HepG2 (cell line): ENCODE measurements at regions not wholly inside any gene's neighbourhood (a gene's known extent, or its start where the extent isn't known, plus 50 kb on each side); places are given as distances from the start of the nearest gene placed in this dataset.

ENCODE experiments used
- BRF2 ChIP-seq: sonication (generic); formaldehyde crosslinking; IDR thresholded peaks from 2 replicates; pipeline ENCODE4 v1.8.1; 2022; ENCODE audit warnings: mild to moderate bottlenecking, missing genetic modification reagents
- ESRRA ChIP-seq: sonication (generic); formaldehyde crosslinking; IDR thresholded peaks from 2 replicates; pipeline ENCODE4 v1.5.1; 2020; ENCODE audit warnings: mild to moderate bottlenecking, low read depth, missing genetic modification reagents
- FOXP4 ChIP-seq: sonication (generic); formaldehyde crosslinking; IDR thresholded peaks from 2 replicates; pipeline ENCODE4 v1.4.0; 2020; ENCODE audit warnings: missing genetic modification reagents
- MAFG ChIP-seq: sonication (generic); formaldehyde crosslinking; IDR thresholded peaks from 2 replicates; pipeline ENCODE4 v1.5.1; 2020; ENCODE audit warnings: mild to moderate bottlenecking, missing genetic modification reagents
- MTA3 ChIP-seq: sonication (generic); formaldehyde crosslinking; IDR thresholded peaks from 2 replicates; pipeline ENCODE4 v1.4.0; 2020; ENCODE audit warnings: missing genetic modification reagents
- NFKB2 ChIP-seq: sonication (generic); formaldehyde crosslinking; IDR thresholded peaks from 2 replicates; pipeline ENCODE4 v1.4.0; 2020; ENCODE audit warnings: missing genetic modification reagents, borderline replicate concordance
- XRCC5 ChIP-seq: fragments of 200-400 bp; formaldehyde crosslinking; optimal IDR thresholded peaks from 2 replicates; pipeline ENCODE3; 2017; ENCODE audit warnings: mild to moderate bottlenecking, low read length
- ZFP36 ChIP-seq: fragments of 150-350 bp; IDR thresholded peaks from 2 replicates; pipeline ENCODE4 v1.6.1; 2018; ENCODE audit warnings: borderline replicate concordance, low read length, low read depth; ENCODE audit not compliant: partially characterized antibody
- ZGPAT ChIP-seq: IDR thresholded peaks from 2 replicates; pipeline ENCODE4 v1.6.1; 2016; ENCODE audit warnings: mild to moderate bottlenecking
- ZMYM3 ChIP-seq: sonication (generic); formaldehyde crosslinking; IDR thresholded peaks from 2 replicates; pipeline ENCODE4 v1.5.1; 2020; ENCODE audit warnings: mild to moderate bottlenecking, missing genetic modification reagents
- ZNF501 ChIP-seq: sonication (generic); formaldehyde crosslinking; IDR thresholded peaks from 2 replicates; pipeline ENCODE4 v1.5.1; 2020; ENCODE audit warnings: mild to moderate bottlenecking, moderate library complexity, missing genetic modification reagents
- TF ChIP-seq, protein P1 (sequence below): sonication (generic); formaldehyde crosslinking; IDR thresholded peaks from 2 replicates; pipeline ENCODE4 v1.5.0; 2020; ENCODE audit warnings: missing genetic modification reagents, mild to moderate bottlenecking, borderline replicate concordance

- TF ChIP-seq BRF2 (CRISPR knock-in tag) = no peak
- TF ChIP-seq FOXP4 (CRISPR knock-in tag) = no peak
- no peak for TF ChIP-seq ZNF501 (CRISPR knock-in tag)
- TF ChIP-seq ESRRA (CRISPR knock-in tag) = no peak
- TF ChIP-seq NFKB2 (CRISPR knock-in tag) = no peak
- TF ChIP-seq MTA3 (CRISPR knock-in tag) = no peak
- TF ChIP-seq ZFP36 = no peak
- TF ChIP-seq, protein P1, sequence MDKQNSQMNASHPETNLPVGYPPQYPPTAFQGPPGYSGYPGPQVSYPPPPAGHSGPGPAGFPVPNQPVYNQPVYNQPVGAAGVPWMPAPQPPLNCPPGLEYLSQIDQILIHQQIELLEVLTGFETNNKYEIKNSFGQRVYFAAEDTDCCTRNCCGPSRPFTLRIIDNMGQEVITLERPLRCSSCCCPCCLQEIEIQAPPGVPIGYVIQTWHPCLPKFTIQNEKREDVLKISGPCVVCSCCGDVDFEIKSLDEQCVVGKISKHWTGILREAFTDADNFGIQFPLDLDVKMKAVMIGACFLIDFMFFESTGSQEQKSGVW = no peak
- TF ChIP-seq XRCC5 = no peak
- no peak for TF ChIP-seq MAFG (CRISPR knock-in tag)
- TF ChIP-seq ZMYM3 (CRISPR knock-in tag) = no peak
- TF ChIP-seq ZGPAT (CRISPR knock-in tag) = no peak
- TF ChIP-seq, all 625 proteins: peak for 0
Measured at GRCh38 chr12:84605983-84606382, 306.6 kb downstream of the SLC6A15 start (continued).
